ENCODE measurements at regions not wholly inside any gene's neighbourhood (a gene's known extent, or its start where the extent isn't known, plus 50 kb on each side); places are given as distances from the start of the nearest gene placed in this dataset.

DNA sequence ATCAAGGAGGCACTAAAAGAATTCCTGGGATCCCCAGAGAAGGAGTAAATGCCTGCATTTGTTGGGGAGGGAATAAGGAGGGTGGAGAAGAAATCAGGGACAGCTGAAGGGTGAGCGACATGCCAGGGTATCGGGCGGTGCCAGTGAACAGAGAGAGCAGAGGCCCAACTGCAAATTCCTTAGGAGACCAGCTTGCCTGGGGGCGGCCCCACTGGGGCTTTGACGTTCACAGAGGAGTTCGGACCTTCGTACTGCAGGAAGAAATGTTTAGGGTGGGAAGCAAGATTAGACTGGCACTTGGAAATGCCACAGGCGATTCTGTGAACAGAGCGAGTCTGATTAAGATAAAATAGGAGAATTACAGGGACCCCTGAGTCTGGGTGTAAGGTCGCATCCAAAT is 65.1 kb upstream of the FGF3 start:
- H3K36me3 ChIP-seq (ENCODE audit: low read depth), result no peaks in the 10 kb centered on the region
- no peak overlapping the region for H3K4me3 ChIP-seq
- peaks cover 4% of the 10 kb centered on the region for H3K4me1 ChIP-seq (ENCODE audit: low read depth)
- H3K9me3 ChIP-seq, result no peaks in the 10 kb centered on the region
- DNase-seq, result peak in 2 of 3 donors; percentile 9 to 22
- intact Hi-C loops (cut with DNase I, micrococcal nuclease), result no loop called here
- TF ChIP-seq CTCF (IDR thresholded peaks at IDR 0.05), result no peak
- no peak for ATAC-seq

- intact Hi-C loops (cut with DNase I, micrococcal nuclease), result loop anchor here in 1 of 2 donors (5.0 kb wide), 1 partner anchor 197 kb away; no protein-coding TSS in a partner anchor
- no peak for ATAC-seq
These were observed 65.5 kb upstream of the FGF3 start for GRCh38 chr11:69884751-69885150.

DNA sequence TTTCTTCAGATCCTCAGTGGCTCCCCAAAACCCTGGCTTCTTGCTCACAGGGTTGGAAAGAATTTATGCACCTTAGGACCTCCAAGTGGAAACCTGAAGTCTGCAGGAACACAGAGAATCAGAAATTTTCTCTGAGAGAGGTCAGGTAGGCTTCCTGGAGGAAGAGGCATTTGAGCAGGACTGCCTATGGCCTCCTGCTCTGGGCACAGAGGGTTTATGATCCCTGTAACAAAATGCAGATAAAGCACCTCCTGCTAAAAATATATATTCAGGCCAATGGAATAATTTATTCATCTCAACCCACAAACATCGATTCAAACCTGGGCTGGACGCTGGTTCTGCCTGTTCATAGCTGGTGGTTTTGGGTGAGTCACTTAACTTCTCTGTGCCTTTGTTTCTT is 68.1 kb upstream of the FGF3 start:
- ATAC-seq, result no peak
- intact Hi-C loops (cut with DNase I, micrococcal nuclease), result loop anchor here in 1 of 2 donors (5.0 kb wide), 1 partner anchor 200 kb away; no protein-coding TSS in a partner anchor
- no peak for TF ChIP-seq CTCF (IDR thresholded peaks at IDR 0.05)

More at GRCh38 chr11:69884751-69885150, 65.5 kb upstream of the FGF3 start:
- peak in 2 of 3 donors; percentile 6 to 29 for DNase-seq
- Histone ChIP-seq H3K4me1 (ENCODE audit: low read depth) (peaks cover 4% of the 10 kb centered on the region), H3K4me3 (no peak overlapping the region), H3K36me3 (ENCODE audit: low read depth) (no peaks in the 10 kb centered on the region), H3K9me3 (no peaks in the 10 kb centered on the region)
- TF ChIP-seq CTCF (IDR thresholded peaks at IDR 0.05), result no peak

GRCh38 chr11:69887841-69888427 is 68.7 kb upstream of the FGF3 start:
- intact Hi-C loops (cut with DNase I, micrococcal nuclease), result loop anchor here in 1 of 2 donors (5.0 kb wide), 1 partner anchor 201 kb away; no protein-coding TSS in a partner anchor
- H3K4me3 ChIP-seq, result no peak overlapping the region
- peaks cover 32% of the 10 kb centered on the region for H3K4me1 ChIP-seq (ENCODE audit: low read depth)
- no peaks in the 10 kb centered on the region for H3K36me3 ChIP-seq (ENCODE audit: low read depth)
- H3K9me3 ChIP-seq, result no peaks in the 10 kb centered on the region
- TF ChIP-seq CTCF (IDR thresholded peaks at IDR 0.05), result no peak
- ATAC-seq (no peak), DNase-seq (peak in 2 of 3 donors; percentile 17 to 23)

More for the DNA sequence above, 68.1 kb upstream of the FGF3 start:
- no peaks in the 10 kb centered on the region for H3K9me3 ChIP-seq
- H3K4me1 ChIP-seq (ENCODE audit: low read depth), result peaks cover 26% of the 10 kb centered on the region
- no peak overlapping the region for H3K4me3 ChIP-seq
- no peaks in the 10 kb centered on the region for H3K36me3 ChIP-seq (ENCODE audit: low read depth)
- DNase-seq, result peak in 1 of 3 donors; percentile 3

DNA sequence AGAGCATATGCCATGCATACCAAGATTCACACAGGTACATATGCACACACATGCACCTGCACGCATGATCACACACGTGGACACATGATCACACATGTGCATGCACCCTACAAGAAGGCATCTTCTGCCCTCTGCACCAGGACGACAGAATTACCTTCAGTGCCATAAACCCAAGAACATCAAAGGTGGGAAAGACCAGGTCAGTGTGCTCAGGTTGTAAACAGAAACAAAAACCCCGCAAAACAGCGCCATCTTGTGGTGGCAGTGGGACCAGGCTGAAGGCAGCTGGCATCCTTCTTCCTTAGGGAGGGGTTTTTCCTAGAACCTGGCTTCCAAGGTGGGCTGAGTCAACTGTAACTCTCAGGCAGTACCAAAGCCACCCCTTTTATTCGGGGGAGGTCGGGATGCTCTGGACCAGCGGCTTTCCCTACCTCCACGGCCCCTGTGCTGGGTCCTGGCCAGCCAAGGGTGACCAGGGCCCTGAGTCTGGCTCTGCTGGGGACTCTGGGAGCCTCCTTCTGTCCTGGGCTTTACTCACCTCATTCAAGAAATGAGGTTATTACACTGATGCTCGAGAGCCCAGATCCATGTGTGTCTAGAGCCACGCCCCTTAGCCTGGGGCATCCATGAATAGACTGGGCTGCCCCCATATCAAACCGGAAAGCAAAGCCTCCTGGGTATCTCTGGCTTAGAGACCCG is 69.4 kb upstream of the FGF3 start:
- intact Hi-C loops (cut with DNase I, micrococcal nuclease), result loop anchor here in 1 of 2 donors (5.0 kb wide), 1 partner anchor 201 kb away; no protein-coding TSS in a partner anchor
- DNase-seq (peak; percentile 60 to 88 (median 85)), ATAC-seq (peak; percentile 59)

More for the DNA sequence above, 69.4 kb upstream of the FGF3 start:
- Histone ChIP-seq H3K36me3 (ENCODE audit: low read depth) (no peaks in the 10 kb centered on the region), H3K4me3 (no peak overlapping the region), H3K9me3 (no peaks in the 10 kb centered on the region), H3K4me1 (ENCODE audit: low read depth) (peaks cover 39% of the 10 kb centered on the region)
- peak; percentile 82 for TF ChIP-seq CTCF (IDR thresholded peaks at IDR 0.05)

Data from mucosa of descending colon (tissue), 3 donors.